HCT116 (cell line): ENCODE measurements at regions not wholly inside any gene's neighbourhood (a gene's known extent, or its start where the extent isn't known, plus 50 kb on each side); places are given as distances from the start of the nearest gene placed in this dataset.

ENCODE experiments used
- CEBPB ChIP-seq: IDR thresholded peaks from 2 replicates; pipeline ENCODE4 v1.6.1; 2012; ENCODE audit warnings: low read depth
- CTCF ChIP-seq, 3 experiments: fragments of 200-600 bp in 1 of 3; sonication (generic) in 1 of 3; IDR thresholded peaks in 2 of 3; conservative IDR thresholded peaks in 1 of 3; 2 replicates each; pipeline ENCODE4 v1.5.1; 2012 to 2017; ENCODE audit warnings: low read depth in 2 of 3, low read length in 2 of 3, antibody characterized with exemption in 1 of 3, borderline replicate concordance in 1 of 3, control low read depth in 1 of 3, mild to moderate bottlenecking in 1 of 3, mixed read lengths in 1 of 3, mixed run types in 1 of 3, moderate library complexity in 1 of 3; ENCODE audit not compliant: insufficient read depth in 1 of 3
- EZH2phosphoT487 ChIP-seq: fragments of 200-600 bp; IDR thresholded peaks from 2 replicates; pipeline ENCODE4 v1.6.1; 2018; ENCODE audit warnings: antibody characterized with exemption, borderline replicate concordance
- POLR2A ChIP-seq: IDR thresholded peaks from 2 replicates; pipeline ENCODE4 v1.7.0; 2011; ENCODE audit warnings: borderline replicate concordance; ENCODE audit not compliant: insufficient read depth, insufficient read length; ENCODE audit errors: extremely low read depth
- POLR2AphosphoS5 ChIP-seq: IDR thresholded peaks from 2 replicates; pipeline ENCODE4 v1.6.1; 2011; ENCODE audit warnings: mild to moderate bottlenecking, low read depth, low read length, moderate library complexity
- RAD21 ChIP-seq: IDR thresholded peaks from 2 replicates; pipeline ENCODE4 v1.6.1; 2012; ENCODE audit warnings: low read depth, mild to moderate bottlenecking
- SP1 ChIP-seq: IDR thresholded peaks from 2 replicates; pipeline ENCODE4 v1.6.1; 2012; ENCODE audit warnings: low read depth
- YY1 ChIP-seq: IDR thresholded peaks from 2 replicates; pipeline ENCODE4 v1.6.1; 2011; ENCODE audit warnings: low read length, low read depth, moderate library complexity, mild to moderate bottlenecking; ENCODE audit not compliant: insufficient replicate concordance; ENCODE audit errors: extremely low read depth
- ZNF274 ChIP-seq: fragments of 200-500 bp; sonication (Bioruptor generic); IDR thresholded peaks from 2 replicates; pipeline ENCODE4 v1.6.1; 2014; ENCODE audit warnings: mild to moderate bottlenecking, low read depth, low read length, inconsistent platforms
- TF ChIP-seq, protein P1 (sequence below): IDR thresholded peaks from 2 replicates; pipeline ENCODE4 v1.6.1; 2012

- TF ChIP-seq CTCF (IDR thresholded peaks at IDR 0.05 in 2 of 3, conservative IDR thresholded peaks at IDR 0.05 in 1 of 3; ENCODE audit: borderline replicate concordance in 1 of 3, insufficient read depth in 1 of 3, low read depth in 2 of 3, low read length in 2 of 3) (no peak), ZNF274 (no peak), POLR2A (no peak), YY1 (no peak), CEBPB (no peak), SP1 (no peak), RAD21 (no peak), POLR2AphosphoS5 (no peak), EZH2phosphoT487 (no peak)
- TF ChIP-seq, protein P1, sequence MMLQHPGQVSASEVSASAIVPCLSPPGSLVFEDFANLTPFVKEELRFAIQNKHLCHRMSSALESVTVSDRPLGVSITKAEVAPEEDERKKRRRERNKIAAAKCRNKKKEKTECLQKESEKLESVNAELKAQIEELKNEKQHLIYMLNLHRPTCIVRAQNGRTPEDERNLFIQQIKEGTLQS, result no peak
Observed at GRCh38 chr20:48332555-48332954, 495.2 kb downstream of the PREX1 start.
